ENCODE measurements at regions not wholly inside any gene's neighbourhood (a gene's known extent, or its start where the extent isn't known, plus 50 kb on each side); places are given as distances from the start of the nearest gene placed in this dataset.

- ChIA-PET CTCF (ENCODE audit: partially characterized antibody) (no interaction called here), POLR2A (ENCODE audit: partially characterized antibody) (no interaction called here)
- no peaks in the 10 kb centered on the region for H4K20me1 ChIP-seq (replicated peaks in 1 of 2; ENCODE audit: control insufficient read depth in 1 of 2, insufficient read depth in 2 of 2, low read length in 2 of 2)
- TF ChIP-seq USF2 (IDR thresholded peaks at IDR 0.05; ENCODE audit: low read length) (no peak), POLR2A (IDR thresholded peaks at IDR 0.05; ENCODE audit: control extremely low read depth in 1 of 2, low read depth in 2 of 2, low read length in 2 of 2) (no peak), RXRA (IDR thresholded peaks at IDR 0.05; ENCODE audit: insufficient read depth, low read depth, low read length) (no peak), CTCF (IDR thresholded peaks at IDR 0.05; ENCODE audit: control extremely low read depth in 1 of 3, insufficient read depth in 1 of 3, low read depth in 1 of 3, low read length in 3 of 3) (no peak), SP2 (IDR thresholded peaks at IDR 0.05; ENCODE audit: low read length) (no peak), RNF2 (IDR thresholded peaks at IDR 0.05; ENCODE audit: borderline replicate concordance, low read depth, low read length, missing control alignments, poor library complexity, severe bottlenecking) (no peak), CHD2 (IDR thresholded peaks at IDR 0.05; ENCODE audit: low read length) (no peak), SIRT6 (IDR thresholded peaks at IDR 0.05; ENCODE audit: low read length) (no peak), RAD21 (IDR thresholded peaks at IDR 0.05 in 1 of 2, conservative IDR thresholded peaks at IDR 0.05 in 1 of 2; ENCODE audit: low read depth in 2 of 2, low read length in 2 of 2) (no peak)
Measured at GRCh38 chr2:122329278-122329677, 573.8 kb downstream of the TSN start.

More at GRCh38 chr2:122329278-122329677, 573.8 kb downstream of the TSN start:
- no peak overlapping the region for H3K18ac ChIP-seq (ENCODE audit: extremely low read depth, low read length)
- no peak overlapping the region for H3K14ac ChIP-seq (ENCODE audit: insufficient read length)
- H3K79me2 ChIP-seq (ENCODE audit: control insufficient read depth in 1 of 2, insufficient read depth in 2 of 2, low read length in 2 of 2) = no peaks in the 10 kb centered on the region
- no peak overlapping the region for H4K8ac ChIP-seq (ENCODE audit: extremely low read depth, insufficient read depth, low read length)
- H3K27ac ChIP-seq (ENCODE audit: low read depth, low read length) = no peak overlapping the region
- no peaks in the 10 kb centered on the region for H3K36me3 ChIP-seq (ENCODE audit: control insufficient read depth in 2 of 4, insufficient read depth in 4 of 4, low read length in 3 of 4)
- H2BK15ac ChIP-seq (ENCODE audit: low read length) = no peak overlapping the region
- H3K56ac ChIP-seq (replicated peaks; ENCODE audit: insufficient read length, low read depth, low read length) = no peak overlapping the region
- H3K4me3 ChIP-seq (ENCODE audit: extremely low read depth in 1 of 4, insufficient read depth in 2 of 4, low read depth in 3 of 4, low read length in 4 of 4) = no peak overlapping the region
- DNase-seq (ENCODE audit: low read depth in 1 of 2, low spot score in 2 of 2) (no peak), FAIRE-seq (no peak)
- H3K9ac ChIP-seq (replicated peaks in 1 of 4; ENCODE audit: extremely low read depth in 1 of 4, low read depth in 3 of 4, low read length in 3 of 4) = no peak overlapping the region
- no peak overlapping the region for H3K4ac ChIP-seq (replicated peaks; ENCODE audit: insufficient read length, low read depth, low read length)
- no peak overlapping the region for H2BK5ac ChIP-seq (ENCODE audit: low read depth, low read length)
- peaks cover 0 to 2% (median 0%) of the 10 kb centered on the region in 4 experiments; a peak in 1 of 7 replicates for H3K27me3 ChIP-seq (replicated peaks in 1 of 4; ENCODE audit: control insufficient read depth in 3 of 4, extremely low read depth in 1 of 4, insufficient read depth in 3 of 4, low read length in 3 of 4)
- H4K91ac ChIP-seq (replicated peaks; ENCODE audit: insufficient read length, low read length) = no peak overlapping the region
- no peaks in the 10 kb centered on the region; a peak in 1 of 7 replicates for H3K4me1 ChIP-seq (replicated peaks in 1 of 4; ENCODE audit: control insufficient read depth in 3 of 4, insufficient read depth in 4 of 4, low read length in 3 of 4)
- no peaks in the 10 kb centered on the region for H3K23me2 ChIP-seq (ENCODE audit: low read depth, low read length)
- H3K79me1 ChIP-seq (ENCODE audit: low read depth, low read length) = no peaks in the 10 kb centered on the region
- no peak overlapping the region for H2BK20ac ChIP-seq (ENCODE audit: low read length)
- 92% methylated on average over 2 of the region's 2 CpGs; no CpG with 5 or more reads in 1 of the 2 experiments for WGBS, 2 experiments (ENCODE audit: extremely low coverage in 1 of 2, insufficient coverage in 1 of 2, insufficient read length in 1 of 2, insufficient replicate concordance in 2 of 2, low coverage in 1 of 2, low lambda C conversion rate in 2 of 2, missing lambda C conversion rate in 1 of 2)
- no peak overlapping the region for H3K23ac ChIP-seq (ENCODE audit: insufficient read length)
- no peak overlapping the region for H2AFZ ChIP-seq (ENCODE audit: low read length)
- H2AK5ac ChIP-seq (ENCODE audit: low read depth, low read length) = no peak overlapping the region
- no peak overlapping the region for H2BK12ac ChIP-seq (ENCODE audit: low read depth, low read length)
- H3K9me3 ChIP-seq (ENCODE audit: insufficient read depth in 2 of 2, low read depth in 1 of 2, low read length in 1 of 2) = no peaks in the 10 kb centered on the region
- H2BK120ac ChIP-seq (replicated peaks; ENCODE audit: low read depth, low read length) = no peak overlapping the region
- H4K5ac ChIP-seq (ENCODE audit: insufficient read length, low read depth, low read length) = no peak overlapping the region
- H3K4me2 ChIP-seq (ENCODE audit: insufficient read depth in 1 of 2, low read depth in 2 of 2, low read length in 2 of 2) = no peak overlapping the region
